HG03060 (cell line): ENCODE measurements at regions not wholly inside any gene's neighbourhood (a gene's known extent, or its start where the extent isn't known, plus 50 kb on each side); places are given as distances from the start of the nearest gene placed in this dataset.
"Not testable (repeated sequence)": the region's sequence is repeated elsewhere in the genome, so short reads cannot be mapped to it uniquely, and the experiment has no call there.

ENCODE experiments used
- ATAC-seq: cut with Tn5 transposase; IDR thresholded peaks from one replicate; pipeline ENCODE4 v1.9.1; 2021; ENCODE audit warnings: low read depth, moderate number of reproducible peaks; ENCODE audit not compliant: unreplicated experiment

GRCh38 chr6:21707524-21708319 lies 114.2 kb downstream of the SOX4 start:
- no peak for ATAC-seq

- no peak for ATAC-seq
Observed at GRCh38 chr6:21708320-21708580, 114.7 kb downstream of the SOX4 start.

- no peak for ATAC-seq
Observed at GRCh38 chr6:21710216-21710615, 116.7 kb downstream of the SOX4 start.

- no peak for ATAC-seq
Observed at GRCh38 chr6:21710908-21711627, 117.5 kb downstream of the SOX4 start.

GRCh38 chr6:21712213-21712612 lies 118.7 kb downstream of the SOX4 start:
- no peak for ATAC-seq

GRCh38 chr6:21713481-21713880 lies 119.9 kb downstream of the SOX4 start:
- ATAC-seq: no peak

GRCh38 chr6:21715180-21715579 lies 121.6 kb downstream of the SOX4 start:
- no peak for ATAC-seq

GRCh38 chr6:21722510-21722909 lies 129.0 kb downstream of the SOX4 start:
- no peak for ATAC-seq

- no peak for ATAC-seq
Observed at GRCh38 chr6:21726676-21727075, 133.1 kb downstream of the SOX4 start.

GRCh38 chr6:21728141-21728540 lies 134.6 kb downstream of the SOX4 start:
- no peak for ATAC-seq

- no peak for ATAC-seq
Observed at GRCh38 chr6:21729431-21729830, 135.9 kb downstream of the SOX4 start.

GRCh38 chr6:21730533-21730932 lies 137.0 kb downstream of the SOX4 start:
- ATAC-seq: no peak

- no peak for ATAC-seq
Observed at GRCh38 chr6:21731411-21732031, 138.0 kb downstream of the SOX4 start.

GRCh38 chr6:21732032-21732730 lies 138.6 kb downstream of the SOX4 start:
- ATAC-seq: not testable (repeated sequence)

- ATAC-seq: no peak
Observed at GRCh38 chr6:21732731-21733130, 139.2 kb downstream of the SOX4 start.

- ATAC-seq: no peak
Observed at GRCh38 chr6:21733311-21733710, 139.8 kb downstream of the SOX4 start.

- ATAC-seq: no peak
Observed at GRCh38 chr6:21734204-21734603, 140.7 kb downstream of the SOX4 start.

GRCh38 chr6:21738180-21739094 lies 144.9 kb downstream of the SOX4 start:
- ATAC-seq: no peak

GRCh38 chr6:21739241-21739640 lies 145.7 kb downstream of the SOX4 start:
- ATAC-seq: no peak

GRCh38 chr6:21739838-21740237 lies 146.3 kb downstream of the SOX4 start:
- ATAC-seq: no peak
